Thoracic aorta (tissue), 2 donors: ENCODE measurements at regions not wholly inside any gene's neighbourhood (a gene's known extent, or its start where the extent isn't known, plus 50 kb on each side); places are given as distances from the start of the nearest gene placed in this dataset.

Experiments
- ATAC-seq: fragments of 150-250 bp; one replicate; pipeline ENCODE4 v1.8.0; 2017; ENCODE audit warnings: low read depth; ENCODE audit not compliant: insufficient number of reproducible peaks, low FRiP score
- DNase-seq: peaks from one replicate; pipeline ENCODE4 v3.0.0-alpha.2; 2020; ENCODE audit warnings: low spot score
- H3K27ac ChIP-seq, 2 donors: fragments of 200-600 bp; sonication (generic); 1 replicate in 1 of 2; 2 replicates in 1 of 2; pipeline ENCODE4 v1.5.1; 2016; ENCODE audit warnings: mild to moderate bottlenecking in 2 of 2, moderate library complexity in 2 of 2
- H3K27me3 ChIP-seq: fragments of 200-600 bp; sonication (generic); replicated peaks from 2 replicates; pipeline ENCODE4 v1.6.0; 2016; ENCODE audit warnings: mild to moderate bottlenecking; ENCODE audit not compliant: insufficient read depth
- H3K36me3 ChIP-seq: fragments of 200-600 bp; sonication (generic); one replicate; pipeline ENCODE4 v1.5.1; 2016
- H3K4me1 ChIP-seq, 2 donors: fragments of 200-600 bp; sonication (generic); 1 replicate in 1 of 2; 2 replicates in 1 of 2; pipeline versions ENCODE4 v1.5.1 to v1.6.0; 2016; ENCODE audit warnings: low read depth in 2 of 2, mild to moderate bottlenecking in 1 of 2; ENCODE audit not compliant: control insufficient read depth in 1 of 2
- H3K4me3 ChIP-seq: fragments of 200-600 bp; sonication (generic); 2 replicates; pipeline ENCODE4 v1.5.1; 2016; ENCODE audit warnings: mild to moderate bottlenecking
- H3K9me3 ChIP-seq: fragments of 200-600 bp; sonication (generic); 2 replicates; pipeline ENCODE4 v1.5.1; 2016
- CTCF ChIP-seq: fragments of 200-600 bp; sonication (generic); IDR thresholded peaks from one replicate; pipeline ENCODE4 v1.5.1; 2019; ENCODE audit warnings: antibody characterized with exemption

- Histone ChIP-seq H3K4me3 (no peak overlapping the region), H3K4me1 (no peaks in the 10 kb centered on the region), H3K9me3 (no peaks in the 10 kb centered on the region), H3K36me3 (no peaks in the 10 kb centered on the region), H3K27ac (no peak overlapping the region), H3K27me3 (no peaks in the 10 kb centered on the region)
- DNase-seq (no peak), ATAC-seq (no peak)
- TF ChIP-seq CTCF = no peak
Measured at GRCh38 chr4:165711912-165712311, 161.1 kb upstream of the TLL1 start.

DNA sequence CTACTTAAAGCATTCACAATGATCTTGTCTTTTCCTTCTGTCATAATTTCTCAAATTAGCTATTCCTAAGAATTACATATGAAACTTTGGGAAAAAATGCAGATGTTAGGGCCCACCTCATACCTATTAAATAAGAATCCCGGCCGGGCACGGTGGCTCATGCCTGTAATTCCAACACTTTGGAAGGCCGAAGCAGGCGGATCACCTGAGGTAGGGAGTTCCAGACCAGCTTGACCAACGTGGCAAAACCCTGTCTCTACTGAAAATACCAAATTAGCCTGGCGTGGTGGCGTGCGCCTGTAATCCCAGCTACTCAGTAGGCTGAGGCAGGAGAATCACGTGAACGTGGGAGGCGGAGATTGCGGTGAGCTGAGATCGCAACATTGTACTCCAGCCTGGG lies 158.4 kb upstream of the TLL1 start:
- H3K27ac ChIP-seq = no peak overlapping the region

GRCh38 chr4:165715211-165715610 lies 157.8 kb upstream of the TLL1 start:
- ATAC-seq (no peak), DNase-seq (no peak)
- no peaks in the 10 kb centered on the region for H3K27me3 ChIP-seq
- TF ChIP-seq CTCF = no peak
- no peaks in the 10 kb centered on the region for H3K4me1 ChIP-seq
- no peaks in the 10 kb centered on the region for H3K9me3 ChIP-seq
- H3K27ac ChIP-seq = no peak overlapping the region
- no peak overlapping the region for H3K4me3 ChIP-seq
- no peaks in the 10 kb centered on the region for H3K36me3 ChIP-seq

More for the DNA sequence above, 158.4 kb upstream of the TLL1 start:
- H3K36me3 ChIP-seq = no peaks in the 10 kb centered on the region
- TF ChIP-seq CTCF = no peak
- ATAC-seq (no peak), DNase-seq (no peak)
- no peaks in the 10 kb centered on the region for H3K27me3 ChIP-seq
- no peaks in the 10 kb centered on the region for H3K4me1 ChIP-seq
- no peaks in the 10 kb centered on the region for H3K9me3 ChIP-seq
- no peak overlapping the region for H3K4me3 ChIP-seq

DNA sequence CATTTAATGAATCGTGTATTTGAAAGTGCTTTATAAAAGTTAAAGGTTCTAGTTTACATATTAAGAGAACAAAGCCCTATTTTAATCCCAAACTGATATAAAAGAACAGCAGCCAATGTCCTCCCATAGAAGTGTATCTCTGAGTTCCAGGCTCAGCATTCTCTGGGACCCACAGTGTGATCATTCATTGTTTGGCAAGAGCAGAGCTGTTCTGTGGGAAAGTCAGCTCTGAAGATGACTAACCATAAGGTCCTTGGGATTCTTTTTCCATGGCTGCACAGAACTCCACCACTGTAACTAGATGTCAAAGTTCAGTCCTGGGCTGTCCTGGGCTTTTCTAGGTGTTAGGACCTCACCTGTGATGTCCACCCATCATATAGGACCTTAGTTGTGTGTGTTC lies 157.0 kb upstream of the TLL1 start:
- ATAC-seq (no peak), DNase-seq (no peak)
- Histone ChIP-seq H3K9me3 (no peaks in the 10 kb centered on the region), H3K4me1 (no peaks in the 10 kb centered on the region), H3K27ac (no peak overlapping the region), H3K4me3 (no peak overlapping the region), H3K36me3 (no peaks in the 10 kb centered on the region), H3K27me3 (no peaks in the 10 kb centered on the region)
- no peak for TF ChIP-seq CTCF

DNA sequence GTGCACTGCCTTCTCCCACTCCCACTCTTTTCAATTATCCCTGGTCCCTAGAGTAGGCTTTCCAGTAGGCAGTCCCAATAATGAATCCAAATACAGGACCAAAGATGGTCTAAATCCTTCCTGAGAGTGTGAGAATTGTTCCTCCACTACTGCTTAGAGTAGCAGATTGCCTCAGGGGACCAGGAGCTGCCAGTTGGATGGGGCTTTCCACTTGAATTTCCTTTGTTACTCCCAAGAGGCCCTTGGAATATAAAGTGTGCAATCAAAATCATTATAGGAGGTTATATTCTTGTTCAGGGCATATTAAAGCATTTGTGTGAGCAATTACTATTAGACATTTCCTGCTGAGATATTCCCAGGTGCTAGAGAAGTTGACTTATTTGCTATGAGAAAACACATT lies 156.6 kb upstream of the TLL1 start:
- no peak for DNase-seq
- Histone ChIP-seq H3K9me3 (no peaks in the 10 kb centered on the region), H3K4me3 (no peak overlapping the region), H3K36me3 (no peaks in the 10 kb centered on the region), H3K4me1 (no peaks in the 10 kb centered on the region), H3K27me3 (no peaks in the 10 kb centered on the region), H3K27ac (no peak overlapping the region)
- no peak for ATAC-seq
- TF ChIP-seq CTCF = no peak
